Spleen (tissue), 7 donors: ENCODE measurements at regions not wholly inside any gene's neighbourhood (a gene's known extent, or its start where the extent isn't known, plus 50 kb on each side); places are given as distances from the start of the nearest gene placed in this dataset.

ENCODE experiments used
- POLR2A ChIP-seq, 3 donors: fragments of 450-650 bp; IDR thresholded peaks; one replicate each; pipeline ENCODE4 v1.5.1; 2017; ENCODE audit warnings: antibody characterized with exemption in 3 of 3, mild to moderate bottlenecking in 1 of 3
- POLR2AphosphoS5 ChIP-seq, 3 donors: sonication (generic); formaldehyde crosslinking; IDR thresholded peaks; one replicate each; pipeline ENCODE4 v1.5.1; 2017; ENCODE audit warnings: antibody characterized with exemption in 3 of 3
- TF ChIP-seq, protein P1 (sequence below), 11 experiments: fragments of 200-600 bp in 7 of 11; fragments of 450-650 bp in 4 of 11; sonication (generic) in 4 of 11; IDR thresholded peaks in 8 of 11; conservative IDR thresholded peaks in 3 of 11; 1 replicate in 7 of 11; 2 replicates in 4 of 11; pipeline versions ENCODE4 v1.4.0 to v1.8.0; 2016 to 2021; ENCODE audit warnings: antibody characterized with exemption in 11 of 11, inconsistent platforms in 4 of 11, mild to moderate bottlenecking in 1 of 11
- donor health status: DM: no; HTN: no; CAD: no; lungs with moderate emphysema.
- donor health status: DM: no; HTN: no; CAD: no.
- donor health status: DM: no; HTN: no; CAD: no.

DNA sequence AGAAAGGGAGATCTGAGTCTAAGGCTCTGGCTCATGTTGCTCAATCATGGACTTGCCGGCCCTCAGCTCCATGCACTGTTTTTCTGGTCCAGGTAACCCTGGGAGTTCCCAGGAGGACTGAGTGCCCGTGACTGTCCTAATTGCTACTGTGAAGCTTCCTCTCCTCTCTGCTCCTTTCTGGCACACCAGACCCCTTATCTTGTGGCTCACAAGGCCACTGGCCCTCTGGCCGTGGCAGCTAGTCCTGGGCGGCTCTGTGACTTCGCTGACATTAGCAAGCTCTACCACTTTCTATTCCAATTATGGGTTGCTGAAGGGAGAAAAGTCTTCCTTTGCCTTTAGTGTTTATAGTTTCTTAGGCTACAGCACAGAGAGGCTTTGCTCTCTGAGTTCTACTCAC lies 380.2 kb downstream of the RWDD3 start:
- TF ChIP-seq, protein P1, sequence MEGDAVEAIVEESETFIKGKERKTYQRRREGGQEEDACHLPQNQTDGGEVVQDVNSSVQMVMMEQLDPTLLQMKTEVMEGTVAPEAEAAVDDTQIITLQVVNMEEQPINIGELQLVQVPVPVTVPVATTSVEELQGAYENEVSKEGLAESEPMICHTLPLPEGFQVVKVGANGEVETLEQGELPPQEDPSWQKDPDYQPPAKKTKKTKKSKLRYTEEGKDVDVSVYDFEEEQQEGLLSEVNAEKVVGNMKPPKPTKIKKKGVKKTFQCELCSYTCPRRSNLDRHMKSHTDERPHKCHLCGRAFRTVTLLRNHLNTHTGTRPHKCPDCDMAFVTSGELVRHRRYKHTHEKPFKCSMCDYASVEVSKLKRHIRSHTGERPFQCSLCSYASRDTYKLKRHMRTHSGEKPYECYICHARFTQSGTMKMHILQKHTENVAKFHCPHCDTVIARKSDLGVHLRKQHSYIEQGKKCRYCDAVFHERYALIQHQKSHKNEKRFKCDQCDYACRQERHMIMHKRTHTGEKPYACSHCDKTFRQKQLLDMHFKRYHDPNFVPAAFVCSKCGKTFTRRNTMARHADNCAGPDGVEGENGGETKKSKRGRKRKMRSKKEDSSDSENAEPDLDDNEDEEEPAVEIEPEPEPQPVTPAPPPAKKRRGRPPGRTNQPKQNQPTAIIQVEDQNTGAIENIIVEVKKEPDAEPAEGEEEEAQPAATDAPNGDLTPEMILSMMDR (IDR thresholded peaks at IDR 0.05 in 8 of 11, conservative IDR thresholded peaks at IDR 0.05 in 3 of 11) = no peak
- no peak for TF ChIP-seq POLR2A (IDR thresholded peaks at IDR 0.05)
- no peak for TF ChIP-seq POLR2AphosphoS5 (IDR thresholded peaks at IDR 0.05)
